ENCODE measurements at regions not wholly inside any gene's neighbourhood (a gene's known extent, or its start where the extent isn't known, plus 50 kb on each side); places are given as distances from the start of the nearest gene placed in this dataset.

GRCh38 chr5:51039424-51040329, 343.6 kb upstream of the ISL1 start:
- H3K36me3 ChIP-seq (ENCODE audit: control insufficient read depth, insufficient read depth, low read length): no peaks in the 10 kb centered on the region
- WGBS, 2 experiments (ENCODE audit: insufficient coverage in 2 of 2): no CpG with 5 or more reads among the region's 6 CpGs
- H3K4me1 ChIP-seq (ENCODE audit: control insufficient read depth, insufficient read depth, low read length, poor library complexity, severe bottlenecking): no peaks in the 10 kb centered on the region
- H3K4me3 ChIP-seq (ENCODE audit: extremely low read depth, insufficient read depth, low read length, poor library complexity, severe bottlenecking): no peak overlapping the region
- no peak overlapping the region for H3K27ac ChIP-seq (ENCODE audit: low read depth, low read length, severe bottlenecking)
- no peaks in the 10 kb centered on the region for H3K9me3 ChIP-seq (ENCODE audit: control insufficient read depth, low read length)

GRCh38 chr5:51043745-51044144, 339.5 kb upstream of the ISL1 start:
- no peaks in the 10 kb centered on the region for H3K36me3 ChIP-seq (ENCODE audit: control insufficient read depth, insufficient read depth, low read length)
- H3K27ac ChIP-seq (ENCODE audit: low read depth, low read length, severe bottlenecking): no peak overlapping the region
- H3K4me3 ChIP-seq (ENCODE audit: extremely low read depth, insufficient read depth, low read length, poor library complexity, severe bottlenecking): no peak overlapping the region
- H3K4me1 ChIP-seq (ENCODE audit: control insufficient read depth, insufficient read depth, low read length, poor library complexity, severe bottlenecking): no peaks in the 10 kb centered on the region
- no peaks in the 10 kb centered on the region for H3K9me3 ChIP-seq (ENCODE audit: control insufficient read depth, low read length)
- no CpG with 5 or more reads among the region's 5 CpGs for WGBS, 2 experiments (ENCODE audit: insufficient coverage in 2 of 2)

DNA sequence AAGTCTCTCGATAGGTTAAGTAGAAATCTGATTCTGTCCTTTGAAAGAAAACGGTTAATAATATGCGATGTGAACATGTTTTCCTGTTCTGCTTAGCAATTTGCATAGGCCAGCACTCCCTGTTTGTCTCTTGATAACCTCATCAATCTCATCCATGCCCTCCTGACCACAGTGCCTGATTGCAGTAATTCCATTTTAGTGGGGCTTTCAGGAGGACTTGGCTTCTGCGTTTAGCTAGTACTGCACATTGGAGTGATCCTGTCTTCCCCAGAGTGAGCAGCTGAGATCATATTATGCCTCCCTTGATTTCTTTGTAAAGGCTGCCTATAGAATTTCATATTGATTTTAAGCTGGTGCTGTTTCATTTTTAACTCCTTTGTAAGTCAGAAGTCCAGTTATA, 335.9 kb upstream of the ISL1 start:
- H3K36me3 ChIP-seq (ENCODE audit: control insufficient read depth, insufficient read depth, low read length): no peaks in the 10 kb centered on the region
- H3K4me3 ChIP-seq (ENCODE audit: extremely low read depth, insufficient read depth, low read length, poor library complexity, severe bottlenecking): no peak overlapping the region
- no peak overlapping the region for H3K27ac ChIP-seq (ENCODE audit: low read depth, low read length, severe bottlenecking)
- no peaks in the 10 kb centered on the region for H3K9me3 ChIP-seq (ENCODE audit: control insufficient read depth, low read length)
- WGBS, 2 experiments (ENCODE audit: insufficient coverage in 2 of 2): 86% methylated on average over 3 of the region's 4 CpGs; no CpG with 5 or more reads in 1 of the 2 experiments
- no peaks in the 10 kb centered on the region for H3K4me1 ChIP-seq (ENCODE audit: control insufficient read depth, insufficient read depth, low read length, poor library complexity, severe bottlenecking)

- Histone ChIP-seq H3K9me3 (ENCODE audit: control insufficient read depth, low read length) (no peaks in the 10 kb centered on the region), H3K36me3 (ENCODE audit: control insufficient read depth, insufficient read depth, low read length) (no peaks in the 10 kb centered on the region), H3K4me3 (ENCODE audit: extremely low read depth, insufficient read depth, low read length, poor library complexity, severe bottlenecking) (no peak overlapping the region), H3K27ac (ENCODE audit: low read depth, low read length, severe bottlenecking) (no peak overlapping the region), H3K4me1 (ENCODE audit: control insufficient read depth, insufficient read depth, low read length, poor library complexity, severe bottlenecking) (no peaks in the 10 kb centered on the region)
- WGBS, 2 experiments (ENCODE audit: insufficient coverage in 2 of 2): 83% methylated on average over 1 of the region's 2 CpGs; no CpG with 5 or more reads in 1 of the 2 experiments
Observed at GRCh38 chr5:51053361-51053760, 329.9 kb upstream of the ISL1 start.

- no peak overlapping the region for H3K27ac ChIP-seq (ENCODE audit: low read depth, low read length, severe bottlenecking)
- H3K9me3 ChIP-seq (ENCODE audit: control insufficient read depth, low read length): peaks cover 4% of the 10 kb centered on the region
- no peaks in the 10 kb centered on the region for H3K36me3 ChIP-seq (ENCODE audit: control insufficient read depth, insufficient read depth, low read length)
- no peak overlapping the region for H3K4me3 ChIP-seq (ENCODE audit: extremely low read depth, insufficient read depth, low read length, poor library complexity, severe bottlenecking)
- 61 to 92% methylated on average over 2 of the region's 5 CpGs for WGBS, 2 experiments (ENCODE audit: insufficient coverage in 2 of 2)
- H3K4me1 ChIP-seq (ENCODE audit: control insufficient read depth, insufficient read depth, low read length, poor library complexity, severe bottlenecking): no peaks in the 10 kb centered on the region
Observed at GRCh38 chr5:51060953-51061352, 322.3 kb upstream of the ISL1 start.

- H3K9me3 ChIP-seq (ENCODE audit: control insufficient read depth, low read length): no peaks in the 10 kb centered on the region
- no peak overlapping the region for H3K27ac ChIP-seq (ENCODE audit: low read depth, low read length, severe bottlenecking)
- WGBS, 2 experiments (ENCODE audit: insufficient coverage in 2 of 2): 77 to 83% methylated on average over 5 of the region's 5 CpGs
- no peaks in the 10 kb centered on the region for H3K4me1 ChIP-seq (ENCODE audit: control insufficient read depth, insufficient read depth, low read length, poor library complexity, severe bottlenecking)
- H3K36me3 ChIP-seq (ENCODE audit: control insufficient read depth, insufficient read depth, low read length): no peaks in the 10 kb centered on the region
- no peak overlapping the region for H3K4me3 ChIP-seq (ENCODE audit: extremely low read depth, insufficient read depth, low read length, poor library complexity, severe bottlenecking)
Observed at GRCh38 chr5:51072937-51073336, 310.3 kb upstream of the ISL1 start.

DNA sequence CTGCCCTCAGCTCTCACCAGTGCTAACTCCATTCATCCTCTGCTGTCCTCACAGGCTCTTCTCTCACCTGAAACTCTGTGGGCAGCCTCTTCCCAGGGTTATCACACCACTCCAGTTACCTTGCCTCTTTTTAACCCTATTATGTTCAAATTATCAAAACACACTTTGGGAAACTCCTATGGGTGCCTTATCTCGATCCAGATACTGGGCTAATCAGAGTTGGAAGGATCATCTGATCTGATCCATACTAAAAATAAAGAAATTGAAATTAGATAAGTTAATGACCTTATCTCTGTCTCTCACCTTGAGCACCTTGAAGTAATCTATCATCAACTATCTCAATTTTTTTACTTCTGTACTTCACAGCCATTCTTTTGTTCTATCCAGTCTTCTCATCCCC, 300.5 kb upstream of the ISL1 start:
- no peaks in the 10 kb centered on the region for H3K36me3 ChIP-seq (ENCODE audit: control insufficient read depth, insufficient read depth, low read length)
- H3K4me1 ChIP-seq (ENCODE audit: control insufficient read depth, insufficient read depth, low read length, poor library complexity, severe bottlenecking): no peaks in the 10 kb centered on the region

DNA sequence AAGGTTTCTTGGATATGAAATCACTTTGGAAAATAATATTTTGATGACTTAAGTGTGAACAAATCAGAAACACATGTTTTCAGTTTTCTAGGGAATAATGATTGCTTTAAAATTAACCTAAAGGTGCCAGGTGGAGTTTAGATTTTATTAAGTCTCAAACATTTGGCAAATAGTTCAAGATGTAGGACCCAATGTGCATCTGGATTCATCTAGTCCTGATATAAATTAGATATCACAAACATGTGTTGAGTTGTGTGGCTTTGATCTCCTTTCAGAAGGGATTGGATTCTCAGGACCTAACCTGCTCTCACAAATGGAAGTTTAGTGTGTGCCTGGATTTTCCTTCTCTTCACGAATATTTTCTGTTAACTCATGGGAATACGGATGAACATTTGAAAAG, 291.4 kb upstream of the ISL1 start:
- Histone ChIP-seq H3K4me1 (ENCODE audit: control insufficient read depth, insufficient read depth, low read length, poor library complexity, severe bottlenecking) (no peaks in the 10 kb centered on the region), H3K4me3 (ENCODE audit: extremely low read depth, insufficient read depth, low read length, poor library complexity, severe bottlenecking) (no peak overlapping the region), H3K36me3 (ENCODE audit: control insufficient read depth, insufficient read depth, low read length) (no peaks in the 10 kb centered on the region), H3K27ac (ENCODE audit: low read depth, low read length, severe bottlenecking) (no peak overlapping the region), H3K9me3 (ENCODE audit: control insufficient read depth, low read length) (no peaks in the 10 kb centered on the region)
- WGBS, 2 experiments (ENCODE audit: insufficient coverage in 2 of 2): no CpG with 5 or more reads among the region's 2 CpGs

More for the DNA sequence above, 300.5 kb upstream of the ISL1 start:
- no peak overlapping the region for H3K27ac ChIP-seq (ENCODE audit: low read depth, low read length, severe bottlenecking)
- no peaks in the 10 kb centered on the region for H3K9me3 ChIP-seq (ENCODE audit: control insufficient read depth, low read length)
- no CpG with 5 or more reads among the region's 1 CpG for WGBS, 2 experiments (ENCODE audit: insufficient coverage in 2 of 2)
- no peak overlapping the region for H3K4me3 ChIP-seq (ENCODE audit: extremely low read depth, insufficient read depth, low read length, poor library complexity, severe bottlenecking)

GRCh38 chr5:51095486-51095885, 287.8 kb upstream of the ISL1 start:
- Histone ChIP-seq H3K36me3 (ENCODE audit: control insufficient read depth, insufficient read depth, low read length) (no peaks in the 10 kb centered on the region), H3K27ac (ENCODE audit: low read depth, low read length, severe bottlenecking) (no peak overlapping the region), H3K9me3 (ENCODE audit: control insufficient read depth, low read length) (no peaks in the 10 kb centered on the region), H3K4me3 (ENCODE audit: extremely low read depth, insufficient read depth, low read length, poor library complexity, severe bottlenecking) (no peak overlapping the region), H3K4me1 (ENCODE audit: control insufficient read depth, insufficient read depth, low read length, poor library complexity, severe bottlenecking) (no peaks in the 10 kb centered on the region)
- WGBS, 2 experiments (ENCODE audit: insufficient coverage in 2 of 2): 59 to 64% methylated on average over 6 to 8 of the region's 8 CpGs

DNA sequence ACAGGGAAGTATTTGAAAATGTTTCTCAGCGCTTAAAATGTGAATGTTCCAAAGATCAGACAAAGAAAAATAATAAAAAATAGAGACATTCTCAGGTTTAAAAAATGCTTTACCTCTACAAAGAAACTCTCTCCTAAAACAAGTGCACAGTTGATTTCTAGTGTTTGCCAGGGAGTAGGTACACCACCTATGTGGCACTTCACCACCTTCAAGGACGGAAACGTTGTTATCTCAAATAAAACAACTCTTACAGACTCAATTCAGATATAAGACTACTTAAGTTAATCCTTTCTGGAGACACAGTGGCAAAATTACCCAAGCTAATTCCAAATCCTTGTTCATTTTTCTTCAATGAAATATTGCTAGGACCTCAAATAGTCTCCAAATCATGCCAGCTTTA, 286.4 kb upstream of the ISL1 start:
- H3K9me3 ChIP-seq (ENCODE audit: control insufficient read depth, low read length): no peaks in the 10 kb centered on the region
- no peaks in the 10 kb centered on the region for H3K4me1 ChIP-seq (ENCODE audit: control insufficient read depth, insufficient read depth, low read length, poor library complexity, severe bottlenecking)
- WGBS, 2 experiments (ENCODE audit: insufficient coverage in 2 of 2): 83% methylated on average over 1 to 2 of the region's 3 CpGs
- H3K4me3 ChIP-seq (ENCODE audit: extremely low read depth, insufficient read depth, low read length, poor library complexity, severe bottlenecking): no peak overlapping the region
- H3K27ac ChIP-seq (ENCODE audit: low read depth, low read length, severe bottlenecking): no peak overlapping the region
- H3K36me3 ChIP-seq (ENCODE audit: control insufficient read depth, insufficient read depth, low read length): no peaks in the 10 kb centered on the region

GRCh38 chr5:51099173-51099853, 283.9 kb upstream of the ISL1 start:
- H3K4me1 ChIP-seq (ENCODE audit: control insufficient read depth, insufficient read depth, low read length, poor library complexity, severe bottlenecking): no peaks in the 10 kb centered on the region
- H3K9me3 ChIP-seq (ENCODE audit: control insufficient read depth, low read length): no peaks in the 10 kb centered on the region
- WGBS, 2 experiments (ENCODE audit: insufficient coverage in 2 of 2): 90 to 100% methylated on average over 1 to 2 of the region's 6 CpGs
- no peaks in the 10 kb centered on the region for H3K36me3 ChIP-seq (ENCODE audit: control insufficient read depth, insufficient read depth, low read length)
- H3K27ac ChIP-seq (ENCODE audit: low read depth, low read length, severe bottlenecking): no peak overlapping the region
- no peak overlapping the region for H3K4me3 ChIP-seq (ENCODE audit: extremely low read depth, insufficient read depth, low read length, poor library complexity, severe bottlenecking)
